Globus pallidus (tissue), 1 donor: ENCODE measurements at regions not wholly inside any gene's neighbourhood (a gene's known extent, or its start where the extent isn't known, plus 50 kb on each side); places are given as distances from the start of the nearest gene placed in this dataset.
"Not testable (repeated sequence)": the region's sequence is repeated elsewhere in the genome, so short reads cannot be mapped to it uniquely, and the experiment has no call there.

ENCODE experiments used
- DNase-seq: peaks from one replicate; pipeline ENCODE4 v3.0.0-alpha.2; 2015; ENCODE audit warnings: low spot score

GRCh38 chr6:94902974-94903628 lies 674.2 kb upstream of the MANEA start:
- no peak for DNase-seq

- DNase-seq, result no peak
These were observed 678.1 kb upstream of the MANEA start for GRCh38 chr6:94899191-94899590.

GRCh38 chr6:94894300-94894699 lies 683.0 kb upstream of the MANEA start:
- DNase-seq, result no peak

GRCh38 chr6:94893327-94893726 lies 684.0 kb upstream of the MANEA start:
- no peak for DNase-seq

- not testable (repeated sequence) for DNase-seq
These were observed 703.5 kb upstream of the MANEA start for GRCh38 chr6:94873819-94874218.

- DNase-seq, result no peak
These were observed 715.2 kb upstream of the MANEA start for GRCh38 chr6:94862112-94862511.

GRCh38 chr6:94859924-94860323 lies 717.4 kb upstream of the MANEA start:
- no peak for DNase-seq

- DNase-seq, result not testable (repeated sequence)
These were observed 720.3 kb upstream of the MANEA start for GRCh38 chr6:94856999-94857398.

- not testable (repeated sequence) for DNase-seq
These were observed 726.0 kb upstream of the MANEA start for GRCh38 chr6:94851329-94851728.

- DNase-seq, result no peak
These were observed 731.6 kb upstream of the MANEA start for GRCh38 chr6:94845742-94846141.

GRCh38 chr6:94835264-94835663 lies 742.1 kb upstream of the MANEA start:
- DNase-seq, result no peak

- DNase-seq, result no peak
These were observed 763.5 kb upstream of the MANEA start for GRCh38 chr6:94813806-94814205.

- DNase-seq, result no peak
These were observed 776.0 kb upstream of the MANEA start for GRCh38 chr6:94801344-94801743.

GRCh38 chr6:94785514-94785913 lies 791.8 kb upstream of the MANEA start:
- DNase-seq, result no peak

GRCh38 chr6:94785081-94785480 lies 792.3 kb upstream of the MANEA start:
- DNase-seq, result not testable (repeated sequence)

- no peak for DNase-seq
These were observed 808.1 kb upstream of the MANEA start for GRCh38 chr6:94769197-94769596.

- no peak for DNase-seq
These were observed 825.5 kb upstream of the MANEA start for GRCh38 chr6:94751641-94752329.

- DNase-seq, result no peak
These were observed 841.1 kb upstream of the MANEA start for GRCh38 chr6:94736236-94736635.

- no peak for DNase-seq
These were observed 842.1 kb upstream of the MANEA start for GRCh38 chr6:94735270-94735669.

- DNase-seq, result no peak
These were observed 842.6 kb upstream of the MANEA start for GRCh38 chr6:94734751-94735150.

- no peak for DNase-seq
These were observed 844.3 kb upstream of the MANEA start for GRCh38 chr6:94733066-94733465.

- DNase-seq, result no peak
These were observed 849.6 kb upstream of the MANEA start for GRCh38 chr6:94727710-94728109.

- no peak for DNase-seq
These were observed 855.9 kb upstream of the MANEA start for GRCh38 chr6:94721459-94721858.

GRCh38 chr6:94713446-94713845 lies 863.9 kb upstream of the MANEA start:
- DNase-seq, result no peak
